ENCODE measurements at regions not wholly inside any gene's neighbourhood (a gene's known extent, or its start where the extent isn't known, plus 50 kb on each side); places are given as distances from the start of the nearest gene placed in this dataset.

GRCh38 chr10:121668314-121669027, 70.2 kb upstream of the FGFR2 start:
- no peaks in the 10 kb centered on the region for H3K9me3 ChIP-seq
- no peak for DNase-seq
- WGBS, 2 donors, result 7 to 10% methylated on average over 8 to 9 of the region's 9 CpGs
- peak overlapping the region in 1 of 4 donors; percentile 35 for H3K4me3 ChIP-seq
- H3K4me1 ChIP-seq, result peaks cover 6 to 28% (median 16%) of the 10 kb centered on the region in 3 donors
- H3K27ac ChIP-seq, result peak overlapping the region; percentile 71 to 88 (median 80)
- no peaks in the 10 kb centered on the region for H3K36me3 ChIP-seq
- intact Hi-C loops (cut with DNase I), result no loop called here
- TF ChIP-seq CTCF (IDR thresholded peaks at IDR 0.05) (no peak), POLR2A (IDR thresholded peaks at IDR 0.05) (no peak)
- H3K27me3 ChIP-seq, result no peaks in the 10 kb centered on the region

DNA sequence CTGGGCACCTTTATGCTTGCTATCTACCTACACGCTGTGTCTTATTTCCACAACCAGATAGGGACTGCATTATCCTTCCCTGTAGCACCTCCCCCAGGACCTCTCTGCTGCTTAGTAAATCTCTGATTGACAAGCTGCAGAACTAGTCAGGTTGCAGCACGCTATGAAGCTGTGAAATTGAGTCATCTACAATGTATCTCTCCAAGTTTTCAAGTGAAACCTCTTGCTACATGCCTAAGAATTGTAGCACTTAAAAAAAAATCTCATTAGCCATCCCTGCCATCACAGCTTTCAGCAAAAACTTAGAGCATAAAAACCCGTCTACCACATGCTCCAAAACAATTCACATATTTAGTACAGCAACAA, 69.7 kb upstream of the FGFR2 start:
- Histone ChIP-seq H3K36me3 (no peaks in the 10 kb centered on the region), H3K4me1 (peaks cover 6 to 30% (median 16%) of the 10 kb centered on the region in 3 donors), H3K27ac (peak overlapping the region; percentile 75 to 88 (median 82)), H3K27me3 (no peaks in the 10 kb centered on the region), H3K9me3 (no peaks in the 10 kb centered on the region), H3K4me3 (no peak overlapping the region)
- intact Hi-C loops (cut with DNase I), result no loop called here
- WGBS, 2 donors, result 18 to 19% methylated on average over 3 of the region's 3 CpGs
- TF ChIP-seq POLR2A (IDR thresholded peaks at IDR 0.05) (no peak), CTCF (IDR thresholded peaks at IDR 0.05) (no peak)
- no peak for DNase-seq

DNA sequence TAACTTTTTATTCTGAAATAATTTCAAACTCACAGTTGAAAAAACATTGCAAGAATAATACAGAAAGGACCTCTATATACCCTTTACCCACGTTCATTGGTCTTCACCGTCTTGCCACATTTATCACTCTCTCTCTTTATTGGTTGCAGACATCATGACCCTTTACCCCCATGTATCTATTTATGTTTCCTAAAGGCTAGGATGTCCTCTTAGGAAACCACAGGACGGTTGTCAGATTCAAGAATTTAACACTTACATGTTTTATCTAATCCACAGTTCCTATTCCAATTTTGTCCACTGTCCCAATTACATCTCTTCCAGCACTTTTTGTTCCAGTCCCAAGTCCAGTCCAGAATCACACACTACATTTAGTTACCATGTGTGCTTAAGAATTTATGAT, 67.6 kb upstream of the FGFR2 start:
- peaks cover 6 to 30% (median 16%) of the 10 kb centered on the region in 3 donors for H3K4me1 ChIP-seq
- WGBS, 2 donors, result 65 to 79% methylated on average over 3 of the region's 3 CpGs

DNA sequence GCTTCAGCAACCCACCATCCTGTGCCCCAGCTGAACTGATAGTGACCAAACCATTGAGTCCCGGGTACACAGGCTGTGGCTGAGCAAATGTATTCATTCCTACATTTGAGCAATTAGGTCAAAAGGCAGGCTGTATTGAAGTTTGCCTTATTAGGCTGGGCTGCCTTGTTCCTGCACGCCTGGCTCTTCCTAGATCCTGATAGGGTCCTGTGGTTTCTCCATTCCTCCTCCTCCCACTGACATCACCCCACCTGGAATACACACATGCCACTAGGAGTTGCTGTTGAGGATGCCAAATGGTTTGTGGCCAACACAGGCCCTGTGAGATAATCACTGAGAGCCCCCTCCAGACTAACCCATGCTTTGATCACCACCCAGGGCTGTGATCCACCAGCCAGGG, 66.4 kb upstream of the FGFR2 start:
- Histone ChIP-seq H3K9me3 (no peaks in the 10 kb centered on the region), H3K4me3 (no peak overlapping the region), H3K4me1 (peaks cover 6 to 30% (median 16%) of the 10 kb centered on the region in 3 donors), H3K36me3 (no peaks in the 10 kb centered on the region), H3K27me3 (no peaks in the 10 kb centered on the region), H3K27ac (peak overlapping the region in 2 of 4 donors; percentile 42 to 61)
- TF ChIP-seq POLR2A (IDR thresholded peaks at IDR 0.05), result no peak
- TF ChIP-seq CTCF (IDR thresholded peaks at IDR 0.05), result no peak
- no peak for DNase-seq
- intact Hi-C loops (cut with DNase I), result no loop called here
- 61 to 73% methylated on average over 2 of the region's 2 CpGs for WGBS, 2 donors

More for the DNA sequence above, 67.6 kb upstream of the FGFR2 start:
- Histone ChIP-seq H3K27me3 (no peaks in the 10 kb centered on the region), H3K9me3 (no peaks in the 10 kb centered on the region), H3K27ac (peak overlapping the region in 2 of 4 donors; percentile 85 to 88), H3K36me3 (no peaks in the 10 kb centered on the region), H3K4me3 (no peak overlapping the region)
- no peak for DNase-seq
- intact Hi-C loops (cut with DNase I), result no loop called here
- no peak for TF ChIP-seq POLR2A (IDR thresholded peaks at IDR 0.05)
- TF ChIP-seq CTCF (IDR thresholded peaks at IDR 0.05), result no peak

- no peak for DNase-seq
- no peak for TF ChIP-seq POLR2A (IDR thresholded peaks at IDR 0.05)
- peak in 3 of 6 experiments; percentile 1 to 47 (median 14) for TF ChIP-seq CTCF (IDR thresholded peaks at IDR 0.05)
- Histone ChIP-seq H3K36me3 (no peaks in the 10 kb centered on the region), H3K4me1 (peaks cover 2 to 17% (median 7%) of the 10 kb centered on the region in 3 donors), H3K27ac (no peak overlapping the region), H3K27me3 (no peaks in the 10 kb centered on the region), H3K9me3 (no peaks in the 10 kb centered on the region), H3K4me3 (no peak overlapping the region)
- 53 to 74% methylated on average over 10 to 11 of the region's 11 CpGs for WGBS, 2 donors
- intact Hi-C loops (cut with DNase I), result no loop called here
Observed at GRCh38 chr10:121662945-121663917, 65.0 kb upstream of the FGFR2 start.

Measured in esophagus squamous epithelium (tissue), 5 donors.